Activated CD4-positive, alpha-beta T cell treated with anti-CD3 and anti-CD28 coated beads, Interleukin-2, amount 50 U/mL, for 48 hours (primary cell): ENCODE measurements at regions not wholly inside any gene's neighbourhood (a gene's known extent, or its start where the extent isn't known, plus 50 kb on each side); places are given as distances from the start of the nearest gene placed in this dataset.
"Not testable (repeated sequence)": the region's sequence is repeated elsewhere in the genome, so short reads cannot be mapped to it uniquely, and the experiment has no call there.

Experiments used
- DNase-seq, 2 experiments: peaks; one replicate each; pipeline ENCODE4 v3.0.0-alpha.2; 2020

GRCh38 chr4:29966386-29966785 is 753.8 kb upstream of the PCDH7 start:
- DNase-seq = no peak

DNA sequence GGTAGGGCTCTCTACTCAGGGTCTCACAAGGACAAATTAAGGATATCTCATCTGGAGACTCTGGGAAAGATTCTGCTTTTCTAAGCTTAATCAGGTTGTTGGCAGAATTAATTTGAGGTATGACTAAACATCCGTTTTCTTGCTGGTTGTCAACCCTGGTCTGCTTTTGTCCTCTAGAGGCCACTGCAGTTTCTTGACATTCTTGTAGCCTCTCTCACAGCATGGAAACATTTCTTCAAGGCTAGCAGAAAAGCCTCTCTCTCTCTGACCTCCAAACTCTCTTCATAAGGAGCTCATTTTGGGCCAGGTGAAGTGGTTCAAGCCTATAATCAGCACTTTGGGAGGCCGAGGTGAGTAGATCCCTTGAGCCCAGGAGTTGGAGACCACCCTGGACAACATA is 749.5 kb upstream of the PCDH7 start:
- no peak for DNase-seq

GRCh38 chr4:29972121-29972520 is 748.0 kb upstream of the PCDH7 start:
- DNase-seq = no peak

DNA sequence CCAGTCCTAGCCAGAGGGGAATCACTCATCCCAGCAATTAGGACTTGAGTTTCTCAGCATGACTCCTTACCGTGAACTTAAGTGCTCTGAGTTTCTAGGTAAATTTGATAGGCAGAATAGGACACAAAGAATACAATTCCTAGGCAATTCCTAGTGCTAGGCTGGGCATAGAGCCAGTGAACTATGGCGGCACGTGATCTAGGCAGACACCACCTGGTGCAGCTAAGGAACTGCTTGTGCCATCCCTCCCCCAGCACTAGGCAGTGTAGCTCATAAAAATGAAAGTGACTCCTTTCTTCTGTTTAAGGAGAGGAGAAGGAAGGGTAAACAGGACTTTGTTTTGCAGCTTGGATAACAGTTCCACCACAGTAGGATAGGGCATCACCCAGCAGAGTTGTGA is 736.3 kb upstream of the PCDH7 start:
- DNase-seq = no peak

- no peak for DNase-seq
These were observed 718.5 kb upstream of the PCDH7 start for GRCh38 chr4:30001628-30002027.

DNA sequence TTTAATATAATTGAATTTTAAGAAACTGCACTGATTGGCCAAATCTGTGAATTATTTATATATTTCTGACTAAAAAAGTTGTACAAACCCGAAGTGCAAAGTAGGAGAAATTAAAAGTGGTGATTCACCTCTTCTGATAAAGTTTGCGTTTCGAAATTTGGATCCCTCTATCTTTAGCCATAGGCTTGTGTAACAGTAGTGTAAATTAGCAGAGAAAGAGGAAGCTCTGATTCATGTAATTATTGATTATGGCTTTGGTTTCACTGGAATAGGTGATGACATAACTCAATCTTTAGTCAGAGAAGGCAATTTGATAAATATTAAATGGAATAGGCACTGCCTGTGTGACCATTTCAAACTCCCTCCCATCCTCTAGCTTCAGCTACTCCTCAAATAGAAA is 717.8 kb upstream of the PCDH7 start:
- DNase-seq = no peak

DNA sequence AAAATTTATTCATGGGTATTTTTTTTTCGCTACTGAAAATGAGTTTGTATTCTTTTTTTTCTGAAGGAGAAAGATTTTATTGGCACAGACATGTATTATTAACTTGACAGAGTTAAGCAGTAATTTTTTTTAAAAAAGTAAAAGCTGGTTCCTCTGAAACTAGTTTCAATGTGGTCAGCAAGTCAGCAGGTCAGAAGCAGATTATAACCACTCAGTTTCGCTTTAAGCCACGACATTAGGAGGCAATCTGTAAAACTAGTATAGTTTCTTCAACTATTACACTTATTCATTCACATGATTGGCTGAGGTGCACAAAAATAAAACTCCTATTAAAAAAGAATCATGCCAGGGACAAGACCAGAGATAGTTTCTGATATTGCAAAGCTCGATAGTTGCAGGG is 714.2 kb upstream of the PCDH7 start:
- DNase-seq = no peak

- DNase-seq = no peak
These were observed 695.6 kb upstream of the PCDH7 start for GRCh38 chr4:30024526-30024925.

DNA sequence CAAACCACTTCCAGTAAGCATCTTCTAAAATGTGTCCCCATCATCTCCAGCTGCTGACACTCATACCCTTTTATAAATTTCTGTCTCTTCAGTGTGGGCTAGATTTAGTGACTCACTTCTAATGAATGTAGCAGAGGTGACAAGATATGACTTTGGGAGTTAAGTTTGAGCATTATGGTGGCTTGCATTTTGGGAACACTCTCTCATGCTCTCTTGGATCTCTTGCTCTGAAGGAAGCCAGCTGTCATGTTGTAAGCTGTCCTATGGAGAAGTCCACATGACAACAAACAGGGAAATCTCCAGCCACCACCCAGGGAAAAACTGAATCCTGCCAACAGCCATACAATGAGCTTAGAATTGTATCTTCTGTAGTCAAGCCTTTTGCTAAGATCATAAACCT is 691.3 kb upstream of the PCDH7 start:
- DNase-seq = no peak

DNA sequence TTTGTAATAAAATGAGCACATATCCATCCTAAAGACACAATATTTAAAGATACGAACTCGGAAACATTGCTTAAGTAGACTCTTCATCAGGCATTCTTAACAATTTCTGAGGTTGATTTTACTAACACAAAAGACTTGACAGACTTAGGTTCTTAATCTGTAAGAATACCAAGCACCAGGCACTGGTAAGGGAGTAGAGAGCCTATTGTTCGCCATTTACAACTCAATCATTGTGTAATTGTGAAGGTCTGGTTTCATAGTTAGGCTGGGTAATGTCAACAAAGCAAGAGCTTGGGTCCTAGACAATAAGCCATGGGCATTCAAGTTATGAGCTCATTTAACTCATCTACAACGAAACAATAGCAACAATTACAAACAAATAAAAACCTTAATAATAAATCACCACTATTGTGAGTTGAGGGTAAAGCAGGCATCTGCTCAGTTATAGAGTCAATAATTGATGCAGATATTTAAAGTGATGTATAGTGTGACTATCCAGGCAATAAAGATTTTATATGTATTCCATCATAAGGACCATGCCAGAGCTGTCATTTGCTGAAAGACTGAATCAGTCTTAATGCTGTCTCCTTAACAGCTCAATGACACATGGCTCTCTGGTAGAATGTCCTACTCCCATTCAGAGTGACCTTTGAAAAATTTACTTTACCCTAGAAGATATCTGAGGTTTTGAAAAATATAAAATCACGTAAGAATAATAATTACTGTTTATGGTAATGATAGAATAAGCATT is 664.0 kb upstream of the PCDH7 start:
- no peak for DNase-seq

GRCh38 chr4:30068234-30068633 is 651.9 kb upstream of the PCDH7 start:
- DNase-seq = no peak

DNA sequence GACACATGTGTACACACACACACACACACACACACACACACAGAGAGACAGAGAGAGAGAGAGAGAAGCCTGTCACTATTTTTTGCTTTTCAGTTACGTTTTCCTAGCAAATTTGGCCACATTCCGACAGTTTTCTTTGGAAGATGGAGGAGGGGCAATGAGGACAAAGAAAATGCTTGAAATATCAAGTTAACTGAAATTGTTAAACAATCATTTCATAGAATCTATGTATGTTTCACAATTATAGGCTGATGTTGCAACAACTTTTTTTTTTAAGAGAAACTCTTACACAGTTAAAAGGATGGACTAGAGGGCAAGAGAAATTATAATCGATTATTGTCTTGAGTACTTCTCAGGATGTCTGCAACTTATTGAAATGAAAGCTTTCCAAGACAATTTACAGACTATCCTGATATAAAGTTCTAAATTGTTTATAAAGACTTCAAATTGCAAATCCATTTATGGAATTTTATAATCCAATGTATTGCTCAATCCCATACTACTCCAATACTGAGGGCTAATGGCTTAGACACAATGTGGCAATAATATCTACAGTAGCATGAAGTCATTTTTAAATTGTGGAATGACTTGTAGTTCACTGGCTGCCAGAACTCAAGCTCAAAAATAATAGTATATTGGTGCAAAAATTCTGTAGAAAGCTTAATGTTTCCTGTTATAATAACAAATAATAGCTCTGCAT is 647.0 kb upstream of the PCDH7 start:
- DNase-seq = no peak

DNA sequence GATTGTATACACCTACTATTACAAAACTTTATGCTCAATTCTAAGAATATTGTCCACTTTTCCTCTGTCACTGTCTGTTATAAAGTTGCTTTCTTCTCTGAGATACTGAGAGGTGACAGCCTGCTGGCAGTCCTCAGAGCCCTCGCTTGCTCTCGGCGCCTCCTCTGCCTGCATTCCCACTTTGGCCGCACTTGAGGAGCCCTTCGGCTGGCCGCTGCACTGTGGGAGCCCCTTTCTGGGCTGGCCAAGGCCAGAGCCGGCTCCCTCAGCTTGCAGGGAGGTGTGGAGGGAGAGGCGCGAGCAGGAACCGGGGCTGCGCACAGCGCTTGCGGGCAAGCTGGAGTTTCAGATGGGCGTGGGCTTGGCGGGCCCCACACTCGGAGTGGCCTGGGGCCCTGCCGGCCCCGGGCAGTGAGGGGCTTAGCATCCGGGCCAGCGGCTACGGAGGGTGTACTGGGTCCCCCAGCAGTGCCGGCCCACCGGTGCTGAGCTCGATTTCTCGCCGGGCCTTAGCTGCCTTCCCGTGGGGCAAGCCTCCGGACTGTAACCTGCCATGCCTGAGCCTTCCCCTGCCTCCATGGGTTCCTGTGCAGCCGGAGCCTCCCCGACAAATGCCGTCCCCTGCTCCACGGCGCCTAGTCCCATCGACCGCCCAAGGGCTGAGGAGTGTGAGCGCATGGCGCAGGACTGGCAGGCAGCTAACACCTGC is 627.6 kb upstream of the PCDH7 start:
- DNase-seq = not testable (repeated sequence)

GRCh38 chr4:30094887-30095286 is 625.3 kb upstream of the PCDH7 start:
- DNase-seq = no peak

- no peak for DNase-seq
These were observed 616.7 kb upstream of the PCDH7 start for GRCh38 chr4:30103455-30103854.

GRCh38 chr4:30116401-30116800 is 603.8 kb upstream of the PCDH7 start:
- no peak for DNase-seq

DNA sequence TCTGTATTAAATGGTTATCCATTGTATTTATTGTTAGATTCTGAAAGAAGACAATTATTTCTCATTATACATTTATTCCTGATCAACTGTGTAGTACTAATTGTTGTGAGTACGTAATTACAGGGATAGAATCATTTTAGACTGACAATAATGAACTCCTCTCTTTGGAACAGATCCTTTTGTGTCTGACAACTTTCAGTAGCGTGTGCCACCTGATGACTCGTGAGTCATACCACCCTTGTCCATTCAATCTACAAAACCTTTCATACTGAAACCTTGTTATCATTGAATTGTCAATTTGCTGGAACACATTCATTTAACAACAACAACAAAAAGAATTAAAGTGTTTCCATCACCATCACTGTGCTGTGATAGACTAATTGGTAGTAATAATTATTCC is 602.7 kb upstream of the PCDH7 start:
- DNase-seq = no peak

- no peak for DNase-seq
These were observed 597.5 kb upstream of the PCDH7 start for GRCh38 chr4:30122711-30123110.

- DNase-seq = not testable (repeated sequence)
These were observed 595.5 kb upstream of the PCDH7 start for GRCh38 chr4:30124621-30125020.

GRCh38 chr4:30125868-30126267 is 594.3 kb upstream of the PCDH7 start:
- no peak for DNase-seq

- no peak for DNase-seq
These were observed 593.8 kb upstream of the PCDH7 start for GRCh38 chr4:30126351-30126750.

GRCh38 chr4:30148828-30149227 is 571.3 kb upstream of the PCDH7 start:
- not testable (repeated sequence) for DNase-seq

- not testable (repeated sequence) for DNase-seq
These were observed 570.6 kb upstream of the PCDH7 start for GRCh38 chr4:30149539-30149938.

- DNase-seq = no peak
These were observed 566.7 kb upstream of the PCDH7 start for GRCh38 chr4:30153427-30153826.
